ENCODE measurements at regions not wholly inside any gene's neighbourhood (a gene's known extent, or its start where the extent isn't known, plus 50 kb on each side); places are given as distances from the start of the nearest gene placed in this dataset.

DNA sequence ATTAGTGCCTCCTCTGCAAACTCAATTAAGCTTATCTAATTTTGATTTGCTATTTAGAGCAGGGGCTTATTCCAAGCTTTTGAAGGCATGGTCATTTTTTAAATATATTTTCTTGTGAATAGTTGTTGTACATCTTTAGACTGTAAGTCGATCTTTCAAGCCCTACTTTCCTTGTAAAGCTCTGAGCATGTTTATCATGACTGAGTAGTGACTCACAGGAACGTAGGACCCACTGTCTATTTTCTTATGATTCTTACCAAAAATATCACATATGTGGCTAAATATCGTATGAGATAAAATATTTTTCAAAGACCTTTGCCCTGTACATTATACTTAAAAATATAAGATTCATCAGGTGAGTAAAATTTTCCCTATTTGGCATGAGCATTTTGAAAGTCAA, 440.4 kb upstream of the GRIN3A start:
- TF ChIP-seq CTCF (IDR thresholded peaks at IDR 0.05; ENCODE audit: insufficient read depth, low read length, poor library complexity, severe bottlenecking) = no peak
- TF ChIP-seq EZH2phosphoT487 (conservative IDR thresholded peaks at IDR 0.05; ENCODE audit: low read length) = no peak
